MM.1S (cell line): ENCODE measurements at regions not wholly inside any gene's neighbourhood (a gene's known extent, or its start where the extent isn't known, plus 50 kb on each side); places are given as distances from the start of the nearest gene placed in this dataset.

Experiments used
- DNase-seq: peaks from one replicate; pipeline ENCODE4 v3.0.0-alpha.2; 2015
- H2AFZ ChIP-seq: fragments of 300-600 bp; sonication (generic); 2 replicates; pipeline ENCODE4 v1.6.0; 2016; ENCODE audit warnings: antibody characterized with exemption, low read length
- H3F3A ChIP-seq: fragments of 300-600 bp; sonication (generic); 2 replicates; pipeline ENCODE4 v1.6.1; 2016; ENCODE audit warnings: mild to moderate bottlenecking, antibody characterized with exemption, low read length, moderate library complexity, mixed read lengths; ENCODE audit not compliant: insufficient read depth
- H3K27ac ChIP-seq: fragments of 300-600 bp; sonication (generic); 2 replicates; pipeline ENCODE4 v1.5.1; 2016; ENCODE audit warnings: mild to moderate bottlenecking, low read length
- H3K27me3 ChIP-seq: fragments of 300-600 bp; sonication (generic); replicated peaks from 2 replicates; pipeline ENCODE4 v1.6.0; 2016; ENCODE audit warnings: low read length; ENCODE audit not compliant: insufficient read depth
- H3K36me3 ChIP-seq: fragments of 300-600 bp; sonication (generic); replicated peaks from 2 replicates; pipeline ENCODE4 v1.6.1; 2016; ENCODE audit warnings: mild to moderate bottlenecking, low read length, mixed read lengths; ENCODE audit not compliant: insufficient read depth
- H3K4me1 ChIP-seq: fragments of 300-600 bp; sonication (generic); 2 replicates; pipeline ENCODE4 v1.6.1; 2016; ENCODE audit warnings: low read length, mixed read lengths
- H3K4me2 ChIP-seq: fragments of 300-600 bp; sonication (generic); 2 replicates; pipeline ENCODE4 v1.6.0; 2016; ENCODE audit warnings: low read depth, low read length
- H3K4me3 ChIP-seq: fragments of 300-600 bp; sonication (generic); 2 replicates; pipeline ENCODE4 v1.5.1; 2016; ENCODE audit warnings: low read length, mixed read lengths
- H3K79me2 ChIP-seq: fragments of 300-600 bp; sonication (generic); 2 replicates; pipeline ENCODE4 v1.6.1; 2016; ENCODE audit warnings: mixed run types, low read length, mixed read lengths
- H3K9ac ChIP-seq: fragments of 300-600 bp; sonication (generic); 2 replicates; pipeline ENCODE4 v1.6.1; 2016; ENCODE audit warnings: low read length, mixed read lengths
- H3K9me2 ChIP-seq: fragments of 300-600 bp; sonication (generic); replicated peaks from 2 replicates; pipeline ENCODE4 v1.6.1; 2016; ENCODE audit warnings: mild to moderate bottlenecking, low read length, mixed read lengths; ENCODE audit not compliant: insufficient read depth
- H3K9me3 ChIP-seq: fragments of 300-600 bp; sonication (generic); replicated peaks from 2 replicates; pipeline ENCODE4 v1.6.1; 2016; ENCODE audit warnings: mild to moderate bottlenecking, low read length, mixed read lengths; ENCODE audit not compliant: insufficient read depth
- H4K20me1 ChIP-seq: fragments of 300-600 bp; sonication (generic); 2 replicates; pipeline ENCODE4 v1.6.1; 2016; ENCODE audit warnings: mild to moderate bottlenecking, low read length, moderate library complexity, mixed read lengths; ENCODE audit not compliant: insufficient read depth
- EZH2 ChIP-seq: fragments of 300-600 bp; sonication (generic); optimal IDR thresholded peaks from 2 replicates; pipeline ENCODE3; 2017; ENCODE audit warnings: low read depth, mild to moderate bottlenecking, antibody characterized with exemption, low read length, mixed read lengths
- EZH2phosphoT487 ChIP-seq: fragments of 300-600 bp; sonication (generic); IDR thresholded peaks from 2 replicates; pipeline ENCODE4 v1.6.1; 2018; ENCODE audit warnings: antibody characterized with exemption, low read length
- TF ChIP-seq, protein P1 (sequence below): fragments of 300-600 bp; sonication (generic); IDR thresholded peaks from 2 replicates; pipeline ENCODE4 v1.5.1; 2016; ENCODE audit warnings: antibody characterized with exemption, low read length, mixed read lengths

DNA sequence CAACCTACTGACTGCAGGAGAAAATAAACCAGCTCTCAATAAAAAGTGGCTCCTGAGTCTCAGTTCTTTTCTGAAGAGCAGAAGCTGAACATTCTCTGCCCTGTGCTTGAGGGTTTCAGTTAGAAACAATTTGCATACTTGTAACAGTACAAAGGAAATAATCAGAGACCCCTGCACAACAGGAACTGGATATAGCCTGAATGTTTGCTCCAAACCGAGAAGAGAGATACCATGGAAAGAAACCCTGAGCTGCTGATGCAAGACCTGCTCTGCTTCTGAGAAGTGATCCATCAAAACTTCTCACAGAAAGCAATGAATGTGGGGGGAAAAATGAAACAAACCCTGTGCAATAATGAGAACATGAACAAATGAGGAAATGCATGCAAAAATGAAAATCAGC is 592.9 kb downstream of the SEMA5A start:
- Histone ChIP-seq H3K27ac (no peak overlapping the region), H3K4me3 (no peak overlapping the region), H3K4me1 (no peaks in the 10 kb centered on the region), H3K36me3 (no peaks in the 10 kb centered on the region), H3K4me2 (no peak overlapping the region), H4K20me1 (no peaks in the 10 kb centered on the region), H3K9me2 (no peaks in the 10 kb centered on the region), H3F3A (no peaks in the 10 kb centered on the region), H3K79me2 (no peaks in the 10 kb centered on the region), H3K27me3 (no peaks in the 10 kb centered on the region), H3K9ac (no peak overlapping the region), H3K9me3 (no peaks in the 10 kb centered on the region), H2AFZ (no peak overlapping the region)
- DNase-seq: no peak
- no peak for TF ChIP-seq EZH2
- TF ChIP-seq, protein P1, sequence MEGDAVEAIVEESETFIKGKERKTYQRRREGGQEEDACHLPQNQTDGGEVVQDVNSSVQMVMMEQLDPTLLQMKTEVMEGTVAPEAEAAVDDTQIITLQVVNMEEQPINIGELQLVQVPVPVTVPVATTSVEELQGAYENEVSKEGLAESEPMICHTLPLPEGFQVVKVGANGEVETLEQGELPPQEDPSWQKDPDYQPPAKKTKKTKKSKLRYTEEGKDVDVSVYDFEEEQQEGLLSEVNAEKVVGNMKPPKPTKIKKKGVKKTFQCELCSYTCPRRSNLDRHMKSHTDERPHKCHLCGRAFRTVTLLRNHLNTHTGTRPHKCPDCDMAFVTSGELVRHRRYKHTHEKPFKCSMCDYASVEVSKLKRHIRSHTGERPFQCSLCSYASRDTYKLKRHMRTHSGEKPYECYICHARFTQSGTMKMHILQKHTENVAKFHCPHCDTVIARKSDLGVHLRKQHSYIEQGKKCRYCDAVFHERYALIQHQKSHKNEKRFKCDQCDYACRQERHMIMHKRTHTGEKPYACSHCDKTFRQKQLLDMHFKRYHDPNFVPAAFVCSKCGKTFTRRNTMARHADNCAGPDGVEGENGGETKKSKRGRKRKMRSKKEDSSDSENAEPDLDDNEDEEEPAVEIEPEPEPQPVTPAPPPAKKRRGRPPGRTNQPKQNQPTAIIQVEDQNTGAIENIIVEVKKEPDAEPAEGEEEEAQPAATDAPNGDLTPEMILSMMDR: no peak
- no peak for TF ChIP-seq EZH2phosphoT487

DNA sequence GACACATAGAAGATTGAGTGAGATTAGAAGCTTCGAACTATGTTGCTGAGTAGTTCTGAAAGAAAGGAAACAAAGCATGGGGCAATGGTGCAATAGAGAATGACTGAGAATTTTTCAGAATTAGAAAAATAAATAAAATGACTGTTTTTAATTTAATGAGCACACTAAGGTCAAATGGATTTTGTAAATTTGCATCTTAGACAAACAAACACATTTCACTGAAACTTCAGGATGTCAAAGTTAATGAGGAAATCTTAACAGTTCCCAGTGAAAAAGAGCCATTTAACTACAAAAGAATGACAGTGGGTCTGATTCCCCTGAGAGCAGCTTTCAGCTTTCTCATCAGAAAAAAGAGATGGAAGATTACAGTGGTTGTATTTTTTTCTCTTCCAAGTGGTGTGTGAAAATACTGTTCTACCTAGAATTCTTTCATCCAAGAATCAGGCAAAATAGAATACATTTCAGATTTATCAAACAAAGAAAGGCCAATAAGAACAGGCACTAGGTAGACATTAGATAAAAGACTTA is 591.9 kb downstream of the SEMA5A start:
- no peak for DNase-seq
- no peaks in the 10 kb centered on the region for H3F3A ChIP-seq
- no peaks in the 10 kb centered on the region for H3K9me2 ChIP-seq
- TF ChIP-seq EZH2 (no peak), EZH2phosphoT487 (no peak)
- TF ChIP-seq, protein P1: no peak
- H3K9me3 ChIP-seq: no peaks in the 10 kb centered on the region
- no peak overlapping the region for H3K4me2 ChIP-seq
- H3K9ac ChIP-seq: no peak overlapping the region
- H3K4me1 ChIP-seq: no peaks in the 10 kb centered on the region
- no peaks in the 10 kb centered on the region for H3K27me3 ChIP-seq
- H2AFZ ChIP-seq: no peak overlapping the region
- H3K4me3 ChIP-seq: no peak overlapping the region
- H4K20me1 ChIP-seq: no peaks in the 10 kb centered on the region
- no peaks in the 10 kb centered on the region for H3K79me2 ChIP-seq
- H3K27ac ChIP-seq: no peak overlapping the region
- no peaks in the 10 kb centered on the region for H3K36me3 ChIP-seq

DNA sequence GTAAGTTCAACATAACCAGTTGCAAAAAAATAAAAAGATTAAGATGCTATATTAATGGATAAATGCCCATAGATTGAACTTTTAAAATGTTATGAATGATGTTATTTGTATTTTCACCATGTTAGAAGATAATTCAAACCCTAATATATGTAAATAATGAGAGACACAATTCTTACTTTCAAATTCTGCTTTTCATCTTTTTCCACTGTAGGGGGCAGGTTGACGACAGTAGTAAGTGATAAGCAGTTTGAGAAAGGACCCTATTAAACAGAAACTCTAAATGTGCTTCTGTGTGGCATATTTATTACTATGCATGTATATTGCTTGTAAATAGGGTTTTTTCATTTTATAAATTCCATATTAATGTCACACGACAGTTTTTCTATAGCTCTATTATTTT is 591.1 kb downstream of the SEMA5A start:
- no peaks in the 10 kb centered on the region for H4K20me1 ChIP-seq
- no peak overlapping the region for H2AFZ ChIP-seq
- no peaks in the 10 kb centered on the region for H3K27me3 ChIP-seq
- H3K79me2 ChIP-seq: no peaks in the 10 kb centered on the region
- no peaks in the 10 kb centered on the region for H3F3A ChIP-seq
- H3K27ac ChIP-seq: no peak overlapping the region
- H3K9ac ChIP-seq: no peak overlapping the region
- H3K4me3 ChIP-seq: no peak overlapping the region
- no peak overlapping the region for H3K4me2 ChIP-seq
- no peaks in the 10 kb centered on the region for H3K36me3 ChIP-seq
- no peak for DNase-seq
- TF ChIP-seq EZH2phosphoT487: no peak
- TF ChIP-seq, protein P1: no peak
- TF ChIP-seq EZH2: no peak
- no peaks in the 10 kb centered on the region for H3K9me3 ChIP-seq
- no peaks in the 10 kb centered on the region for H3K4me1 ChIP-seq
- H3K9me2 ChIP-seq: no peaks in the 10 kb centered on the region
